HG03442 (cell line): ENCODE measurements at regions not wholly inside any gene's neighbourhood (a gene's known extent, or its start where the extent isn't known, plus 50 kb on each side); places are given as distances from the start of the nearest gene placed in this dataset.
A peak's percentile ranks its signal among the peaks of the same experiment; 100 is the strongest.

Experiments
- ATAC-seq: cut with Tn5 transposase; IDR thresholded peaks from one replicate; pipeline ENCODE4 v1.9.1; 2021; ENCODE audit warnings: mild to moderate bottlenecking, moderate library complexity; ENCODE audit not compliant: unreplicated experiment

- ATAC-seq, result no peak
Measured at GRCh38 chr2:211061612-211062296, 505.4 kb downstream of the CPS1 start.

- ATAC-seq, result no peak
Measured at GRCh38 chr2:211062297-211062612, 505.9 kb downstream of the CPS1 start.

DNA sequence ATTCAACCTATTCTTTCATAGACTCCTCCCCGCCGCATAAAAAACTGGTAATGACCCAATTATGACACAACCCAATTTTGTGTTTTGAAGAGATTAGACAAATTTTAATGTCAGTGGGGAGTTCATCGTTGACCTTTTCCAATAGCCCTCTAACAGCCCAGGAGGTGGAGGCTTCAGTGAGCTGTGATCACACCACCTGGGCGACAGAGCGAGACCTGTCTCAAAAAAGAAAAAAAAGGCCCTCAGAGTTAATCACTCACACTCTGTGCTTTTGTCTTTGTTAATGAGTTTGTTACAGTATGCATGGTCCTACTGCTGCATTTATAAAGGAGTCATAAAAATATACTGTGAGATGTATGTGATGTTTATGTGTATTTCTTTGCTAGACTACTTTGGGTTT lies 510.6 kb downstream of the CPS1 start:
- ATAC-seq, result no peak

DNA sequence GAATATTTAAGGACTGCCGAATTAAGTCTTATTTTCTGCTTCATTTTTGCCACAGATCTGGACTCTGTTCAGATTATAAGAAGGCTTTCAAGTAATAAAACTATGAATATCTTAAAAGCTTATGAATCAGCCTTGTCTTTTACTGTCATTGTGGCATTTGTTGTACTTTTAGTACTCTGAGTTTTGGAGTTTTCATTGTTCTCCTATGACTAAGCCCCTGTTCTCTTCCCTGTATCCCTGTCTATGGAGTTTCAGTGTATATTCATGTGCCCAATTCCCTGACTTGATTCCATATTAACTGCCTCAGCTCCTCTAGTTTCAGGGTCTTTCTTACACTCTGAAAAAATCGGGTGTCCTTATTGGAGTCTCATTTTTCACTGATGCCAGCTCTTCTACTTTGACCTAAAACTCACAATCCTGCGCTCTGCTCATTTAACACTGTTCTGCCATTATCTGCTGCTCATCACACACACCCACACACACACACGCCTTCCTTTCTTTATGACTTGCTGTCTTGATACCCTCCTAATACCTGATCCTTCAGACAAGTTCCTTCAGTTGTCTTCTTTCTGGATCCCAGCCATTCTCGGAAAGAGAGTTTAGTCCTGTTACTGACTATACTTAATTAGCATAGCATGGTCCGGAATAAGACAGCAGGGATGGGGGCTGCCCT lies 511.8 kb downstream of the CPS1 start:
- no peak for ATAC-seq

GRCh38 chr2:211070547-211070946 lies 514.1 kb downstream of the CPS1 start:
- ATAC-seq, result no peak

DNA sequence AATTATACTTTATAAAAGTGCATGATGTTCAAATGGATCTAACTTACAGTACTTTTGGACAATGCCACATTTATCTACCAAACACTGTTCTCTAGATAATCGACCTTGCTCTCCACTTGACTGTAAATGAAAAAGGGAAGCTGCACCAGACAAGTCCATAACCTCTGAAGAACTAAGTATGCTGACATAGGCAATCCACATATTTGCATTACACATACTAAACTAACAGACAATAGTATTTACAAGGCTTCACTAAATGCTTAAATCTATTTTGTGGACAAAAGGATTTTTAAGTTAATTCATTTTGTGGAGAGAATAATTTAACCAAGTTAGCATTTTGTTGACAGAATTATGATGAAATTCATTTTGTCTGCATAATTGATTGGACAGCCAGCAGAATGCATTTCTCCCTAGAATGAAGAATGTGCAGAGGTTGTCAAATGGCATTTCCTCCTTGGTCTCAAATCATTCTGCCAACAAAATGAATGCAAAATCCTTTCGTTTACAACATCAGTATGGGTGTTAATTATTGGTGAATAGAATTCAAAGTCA lies 520.9 kb downstream of the CPS1 start:
- ATAC-seq, result no peak

DNA sequence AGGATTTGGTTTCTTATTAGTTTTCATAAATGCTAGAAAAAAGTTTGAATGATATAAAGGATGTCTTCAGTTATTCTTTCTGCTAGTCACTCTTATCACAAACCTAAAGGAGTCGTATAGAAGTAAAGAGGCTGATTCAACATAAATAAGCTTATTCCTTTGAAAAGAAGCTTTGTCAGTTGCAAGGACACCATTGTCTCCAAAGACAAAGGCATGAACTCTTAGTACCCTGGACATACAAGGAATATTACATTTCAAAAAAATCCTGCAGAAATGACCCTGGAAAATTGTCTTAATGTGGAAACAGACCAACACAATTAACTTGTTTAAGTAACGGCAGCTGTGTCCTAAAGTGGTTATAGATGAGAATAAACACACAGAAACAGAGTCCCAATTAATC lies 528.0 kb downstream of the CPS1 start:
- no peak for ATAC-seq

GRCh38 chr2:211085056-211085680 lies 528.8 kb downstream of the CPS1 start:
- ATAC-seq, result peak; percentile 69

DNA sequence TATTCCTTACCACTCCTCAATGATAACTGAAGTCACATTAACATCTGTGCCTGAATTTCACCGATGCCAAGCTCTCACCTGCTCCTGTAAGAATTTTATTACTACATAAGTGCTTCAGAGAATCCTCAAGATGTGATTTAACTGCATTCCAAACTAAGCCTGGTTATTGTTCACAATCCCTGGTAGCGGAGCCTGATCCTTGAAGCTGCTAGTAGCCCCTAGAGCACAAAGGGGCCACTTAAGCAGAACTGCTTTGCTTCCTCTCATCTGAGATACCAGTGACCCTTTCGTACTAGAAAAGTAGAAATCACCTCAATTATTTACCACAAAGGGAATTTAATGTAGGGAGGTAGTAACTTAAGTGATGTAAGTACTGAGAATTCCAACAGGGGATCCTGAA lies 529.6 kb downstream of the CPS1 start:
- no peak for ATAC-seq

GRCh38 chr2:211089127-211089526 lies 532.7 kb downstream of the CPS1 start:
- ATAC-seq, result no peak

DNA sequence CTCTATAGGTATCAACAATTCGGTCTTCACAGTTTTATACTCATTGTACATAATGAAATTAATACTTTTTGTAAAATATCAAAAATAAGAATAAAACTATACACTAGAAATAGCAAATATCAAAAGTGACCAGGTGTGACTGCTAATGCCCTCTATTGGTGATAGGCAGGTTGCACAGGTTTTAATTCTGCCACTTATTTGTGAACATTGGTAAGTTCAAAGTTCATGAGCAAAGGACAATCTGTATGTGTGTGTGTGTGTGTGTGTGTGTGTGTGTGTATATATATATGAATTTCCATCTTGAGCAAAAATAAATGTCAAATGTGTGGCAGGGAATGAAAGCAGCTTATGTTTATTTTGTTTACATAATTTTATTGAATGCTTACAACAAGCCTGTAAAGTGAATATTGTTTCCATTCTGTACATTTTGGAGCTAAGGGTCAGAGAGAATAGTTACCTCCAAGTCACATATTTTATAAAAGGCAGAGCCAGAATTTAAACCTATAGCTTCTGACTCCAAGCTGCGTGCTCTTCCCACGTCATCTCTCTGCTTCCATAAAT lies 537.4 kb downstream of the CPS1 start:
- peak; percentile 64 for ATAC-seq

DNA sequence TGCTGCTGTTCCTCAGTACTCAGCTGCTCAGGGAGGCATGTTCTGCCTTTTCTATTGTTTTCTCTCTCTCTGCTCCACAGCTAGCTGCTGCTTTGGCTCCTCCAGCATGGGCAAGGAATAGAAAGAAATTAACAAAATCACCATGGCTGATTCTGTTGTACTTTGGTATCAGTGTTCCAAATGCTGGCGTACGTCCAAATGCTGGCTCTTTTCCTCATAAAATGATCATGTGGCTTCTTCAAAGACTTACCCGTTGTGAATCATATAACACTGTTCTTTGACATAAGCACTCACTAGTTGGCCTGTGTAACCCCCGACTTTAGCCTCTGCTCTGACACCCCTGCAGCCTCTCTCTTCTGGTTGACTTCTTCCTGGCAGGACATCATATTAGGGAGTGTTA lies 547.6 kb downstream of the CPS1 start:
- ATAC-seq, result no peak

GRCh38 chr2:211113334-211114175 lies 557.2 kb downstream of the CPS1 start:
- no peak for ATAC-seq

DNA sequence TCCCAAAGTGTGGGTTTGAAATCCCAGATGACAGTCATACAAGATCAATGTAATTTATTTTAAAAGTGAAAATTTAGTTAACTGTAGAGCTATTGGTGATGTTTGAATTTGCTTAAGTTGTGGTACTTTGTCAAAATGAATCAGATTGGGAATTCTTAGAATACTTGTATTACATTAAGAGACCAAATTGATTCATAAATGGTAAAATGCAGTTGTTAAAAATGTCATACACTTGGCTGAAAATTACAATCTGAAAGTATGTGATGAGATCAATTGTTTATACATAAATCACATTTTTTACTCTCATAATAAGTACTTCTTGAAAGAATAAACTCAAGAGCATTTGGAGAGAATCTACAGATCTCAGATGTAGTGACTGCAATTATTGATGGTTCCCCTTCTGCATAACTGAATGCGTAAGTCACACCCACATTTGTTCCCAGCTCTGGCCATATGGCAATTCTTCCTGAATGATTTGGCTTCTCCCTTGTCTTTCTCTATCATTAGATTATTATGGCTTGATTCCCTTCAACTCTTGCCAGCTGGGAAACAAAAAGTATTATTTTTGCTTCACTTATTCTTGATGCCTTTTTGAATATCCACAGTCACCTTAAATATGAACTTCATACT lies 558.5 kb downstream of the CPS1 start:
- no peak for ATAC-seq

GRCh38 chr2:211117026-211117425 lies 560.6 kb downstream of the CPS1 start:
- no peak for ATAC-seq

GRCh38 chr2:211126256-211126655 lies 569.9 kb downstream of the CPS1 start:
- no peak for ATAC-seq

- no peak for ATAC-seq
Measured at GRCh38 chr2:211127501-211127900, 571.1 kb downstream of the CPS1 start.

- no peak for ATAC-seq
Measured at GRCh38 chr2:211128287-211128686, 571.9 kb downstream of the CPS1 start.

GRCh38 chr2:211129798-211130197 lies 573.4 kb downstream of the CPS1 start:
- no peak for ATAC-seq

GRCh38 chr2:211132046-211132445 lies 575.6 kb downstream of the CPS1 start:
- ATAC-seq, result no peak
